NT2/D1 (cell line): ENCODE measurements at regions not wholly inside any gene's neighbourhood (a gene's known extent, or its start where the extent isn't known, plus 50 kb on each side); places are given as distances from the start of the nearest gene placed in this dataset.

Experiments used
- SUZ12 ChIP-seq: IDR thresholded peaks from 2 replicates; pipeline ENCODE4 v1.6.1; 2011; ENCODE audit not compliant: insufficient read length, insufficient read depth; ENCODE audit errors: extremely low read depth
- ZNF274 ChIP-seq: IDR thresholded peaks from 2 replicates; pipeline ENCODE4 v1.6.1; 2011; ENCODE audit warnings: mild to moderate bottlenecking, low read depth, low read length

GRCh38 chr5:91643797-91644196 is 260.7 kb upstream of the ARRDC3 start:
- TF ChIP-seq SUZ12, result no peak
- no peak for TF ChIP-seq ZNF274
